GM10248 (cell line): ENCODE measurements at regions not wholly inside any gene's neighbourhood (a gene's known extent, or its start where the extent isn't known, plus 50 kb on each side); places are given as distances from the start of the nearest gene placed in this dataset.

Source experiments
- CTCF ChIA-PET: fragments of 300-600 bp; sonication (Branson Sonifier 250); formaldehyde crosslinking; extraction: SDS; loops from one replicate; lab custom pipeline; 2021; ENCODE audit warnings: antibody characterized with exemption; lab: Yijun Ruan, JAX
- POLR2A ChIA-PET: fragments of 350-650 bp; sonication (Branson Sonifier 250); formaldehyde crosslinking; extraction: SDS; loops from one replicate; lab custom pipeline; 2020; ENCODE audit warnings: antibody characterized with exemption; lab: Yijun Ruan, JAX
- DNase-seq: peaks from one replicate; pipeline ENCODE4 v3.0.0; 2012; ENCODE audit errors: extremely low spot score
- CTCF ChIP-seq: IDR thresholded peaks from 2 replicates; pipeline ENCODE4 v1.5.1; 2012; ENCODE audit warnings: mild to moderate bottlenecking, low read depth; ENCODE audit errors: extremely low read depth, missing control alignments, control extremely low read depth

- no peak for TF ChIP-seq CTCF
- no peak for DNase-seq
- CTCF ChIA-PET: no interaction called here
- POLR2A ChIA-PET: no interaction called here
These were observed 178.7 kb downstream of the PLK2 start for GRCh38 chr5:58281189-58281588.

- ChIA-PET CTCF (interaction anchor here (1.2 kb wide), 1 partner anchor 43 kb away, joined by 3 read pairs; no protein-coding TSS in a partner anchor), POLR2A (no interaction called here)
- TF ChIP-seq CTCF: no peak
- no peak for DNase-seq
These were observed 180.6 kb downstream of the PLK2 start for GRCh38 chr5:58279259-58279658.

GRCh38 chr5:58276431-58276830, 183.5 kb downstream of the PLK2 start:
- DNase-seq: no peak
- no peak for TF ChIP-seq CTCF
- ChIA-PET POLR2A (no interaction called here), CTCF (no interaction called here)

GRCh38 chr5:58275516-58275915, 184.4 kb downstream of the PLK2 start:
- ChIA-PET POLR2A (no interaction called here), CTCF (no interaction called here)
- no peak for TF ChIP-seq CTCF
- no peak for DNase-seq

GRCh38 chr5:58274191-58274590, 185.7 kb downstream of the PLK2 start:
- ChIA-PET CTCF (interaction anchor here (0.6 to 1.5 kb wide), 2 partner anchors 19 to 87 kb away, joined by 3 to 4 read pairs; no protein-coding TSS in a partner anchor), POLR2A (no interaction called here)
- no peak for DNase-seq
- TF ChIP-seq CTCF: no peak

- ChIA-PET CTCF (interaction anchor here (0.6 to 1.5 kb wide), 4 partner anchors 11 to 86 kb away, joined by 3 to 4 read pairs (median 4); no protein-coding TSS in a partner anchor), POLR2A (no interaction called here)
- no peak for TF ChIP-seq CTCF
- no peak for DNase-seq
These were observed 186.2 kb downstream of the PLK2 start for GRCh38 chr5:58273711-58274110.
